Body of pancreas (tissue), 4 donors: ENCODE measurements at regions not wholly inside any gene's neighbourhood (a gene's known extent, or its start where the extent isn't known, plus 50 kb on each side); places are given as distances from the start of the nearest gene placed in this dataset.

ENCODE experiments used
- CTCF ChIP-seq, 7 experiments: fragments of 450-650 bp in 4 of 7; fragments of 200-600 bp in 3 of 7; sonication (generic) in 3 of 7; IDR thresholded peaks; one replicate each; pipeline ENCODE4 v1.5.1; 2016 to 2019; ENCODE audit warnings: antibody characterized with exemption in 7 of 7
- POLR2A ChIP-seq, 3 donors: fragments of 450-650 bp; IDR thresholded peaks; one replicate each; pipeline ENCODE4 v1.6.1; 2016; ENCODE audit warnings: antibody characterized with exemption in 3 of 3, mild to moderate bottlenecking in 2 of 3

GRCh38 chr14:83638748-83639504 is 1891.0 kb upstream of the FLRT2 start:
- TF ChIP-seq CTCF (IDR thresholded peaks at IDR 0.05), result no peak
- no peak for TF ChIP-seq POLR2A (IDR thresholded peaks at IDR 0.05)
